ENCODE measurements at regions not wholly inside any gene's neighbourhood (a gene's known extent, or its start where the extent isn't known, plus 50 kb on each side); places are given as distances from the start of the nearest gene placed in this dataset.

DNA sequence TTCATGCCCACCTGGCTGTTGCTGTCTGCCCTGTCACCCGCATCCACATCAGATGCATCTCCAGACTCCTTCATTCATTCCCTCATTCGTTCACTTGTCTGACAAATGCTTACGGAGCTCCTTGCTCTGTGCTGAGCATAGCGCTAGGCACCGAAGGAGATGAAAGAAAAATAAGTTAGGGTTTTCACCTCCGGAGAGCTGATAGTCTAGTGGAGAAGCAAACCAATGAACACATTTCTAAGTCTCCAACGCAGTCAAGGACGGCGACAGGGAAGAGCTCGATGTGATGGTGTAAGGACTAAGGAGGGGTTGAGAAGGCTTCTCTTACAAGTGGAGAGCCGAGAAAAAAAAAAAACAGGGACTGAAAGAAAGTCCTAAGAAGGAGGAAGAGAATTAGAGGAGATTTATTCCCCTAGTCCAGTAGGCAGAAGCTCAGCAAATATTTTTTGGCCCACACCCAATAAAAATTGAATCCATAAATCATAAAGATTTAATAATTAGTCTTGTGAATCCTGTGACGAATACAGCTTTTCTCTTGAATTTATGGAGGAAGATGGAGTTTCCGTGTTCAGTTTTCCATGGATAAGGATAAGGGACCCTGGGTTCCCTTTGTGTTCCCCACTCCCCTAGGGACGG lies 127.2 kb upstream of the DLG1 start:
- TF ChIP-seq MTA3 (IDR thresholded peaks at IDR 0.05; ENCODE audit: borderline replicate concordance, low read length) (no peak), ESRRA (IDR thresholded peaks at IDR 0.05; ENCODE audit: low read length) (no peak), JUND (IDR thresholded peaks at IDR 0.05; ENCODE audit: low read depth, low read length) (no peak), CREB1 (IDR thresholded peaks at IDR 0.05; ENCODE audit: low read depth) (no peak), POLR2A (IDR thresholded peaks at IDR 0.05; ENCODE audit: low read depth, low read length) (no peak), SIN3A (IDR thresholded peaks at IDR 0.05; ENCODE audit: low read depth, low read length) (no peak), YY1 (IDR thresholded peaks at IDR 0.05; ENCODE audit: low read depth, low read length) (no peak), SUZ12 (IDR thresholded peaks at IDR 0.05; ENCODE audit: unreplicated experiment) (no peak), ASH2L (IDR thresholded peaks at IDR 0.05; ENCODE audit: borderline replicate concordance, low read depth) (no peak), TCF3 (IDR thresholded peaks at IDR 0.05; ENCODE audit: borderline replicate concordance, insufficient read depth, low read depth, low read length) (no peak)
- TF ChIP-seq, protein P1, sequence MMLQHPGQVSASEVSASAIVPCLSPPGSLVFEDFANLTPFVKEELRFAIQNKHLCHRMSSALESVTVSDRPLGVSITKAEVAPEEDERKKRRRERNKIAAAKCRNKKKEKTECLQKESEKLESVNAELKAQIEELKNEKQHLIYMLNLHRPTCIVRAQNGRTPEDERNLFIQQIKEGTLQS (IDR thresholded peaks at IDR 0.05; ENCODE audit: borderline replicate concordance, extremely low read depth, low read depth, low read length) = no peak
- TF ChIP-seq, protein P2, sequence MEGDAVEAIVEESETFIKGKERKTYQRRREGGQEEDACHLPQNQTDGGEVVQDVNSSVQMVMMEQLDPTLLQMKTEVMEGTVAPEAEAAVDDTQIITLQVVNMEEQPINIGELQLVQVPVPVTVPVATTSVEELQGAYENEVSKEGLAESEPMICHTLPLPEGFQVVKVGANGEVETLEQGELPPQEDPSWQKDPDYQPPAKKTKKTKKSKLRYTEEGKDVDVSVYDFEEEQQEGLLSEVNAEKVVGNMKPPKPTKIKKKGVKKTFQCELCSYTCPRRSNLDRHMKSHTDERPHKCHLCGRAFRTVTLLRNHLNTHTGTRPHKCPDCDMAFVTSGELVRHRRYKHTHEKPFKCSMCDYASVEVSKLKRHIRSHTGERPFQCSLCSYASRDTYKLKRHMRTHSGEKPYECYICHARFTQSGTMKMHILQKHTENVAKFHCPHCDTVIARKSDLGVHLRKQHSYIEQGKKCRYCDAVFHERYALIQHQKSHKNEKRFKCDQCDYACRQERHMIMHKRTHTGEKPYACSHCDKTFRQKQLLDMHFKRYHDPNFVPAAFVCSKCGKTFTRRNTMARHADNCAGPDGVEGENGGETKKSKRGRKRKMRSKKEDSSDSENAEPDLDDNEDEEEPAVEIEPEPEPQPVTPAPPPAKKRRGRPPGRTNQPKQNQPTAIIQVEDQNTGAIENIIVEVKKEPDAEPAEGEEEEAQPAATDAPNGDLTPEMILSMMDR (IDR thresholded peaks at IDR 0.05 in 2 of 3, conservative IDR thresholded peaks at IDR 0.05 in 1 of 3; ENCODE audit: control insufficient read depth in 2 of 3, extremely low read depth in 1 of 3, insufficient read depth in 1 of 3, low read depth in 3 of 3, low read length in 3 of 3) = no peak
- TF ChIP-seq, protein P3, sequence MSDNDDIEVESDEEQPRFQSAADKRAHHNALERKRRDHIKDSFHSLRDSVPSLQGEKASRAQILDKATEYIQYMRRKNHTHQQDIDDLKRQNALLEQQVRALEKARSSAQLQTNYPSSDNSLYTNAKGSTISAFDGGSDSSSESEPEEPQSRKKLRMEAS (IDR thresholded peaks at IDR 0.05; ENCODE audit: low read depth, low read length) = no peak

Measured in GM12878 (cell line).